NCI-H460 (cell line): ENCODE measurements at regions not wholly inside any gene's neighbourhood (a gene's known extent, or its start where the extent isn't known, plus 50 kb on each side); places are given as distances from the start of the nearest gene placed in this dataset.

ENCODE experiments used
- DNase-seq: peaks from one replicate; pipeline ENCODE4 v3.0.0-alpha.2; 2016; ENCODE audit warnings: low read depth; ENCODE audit errors: extremely low read depth

- peak; percentile 58 for DNase-seq
Measured at GRCh38 chr13:99436686-99437416, 64.4 kb upstream of the TM9SF2 start.

DNA sequence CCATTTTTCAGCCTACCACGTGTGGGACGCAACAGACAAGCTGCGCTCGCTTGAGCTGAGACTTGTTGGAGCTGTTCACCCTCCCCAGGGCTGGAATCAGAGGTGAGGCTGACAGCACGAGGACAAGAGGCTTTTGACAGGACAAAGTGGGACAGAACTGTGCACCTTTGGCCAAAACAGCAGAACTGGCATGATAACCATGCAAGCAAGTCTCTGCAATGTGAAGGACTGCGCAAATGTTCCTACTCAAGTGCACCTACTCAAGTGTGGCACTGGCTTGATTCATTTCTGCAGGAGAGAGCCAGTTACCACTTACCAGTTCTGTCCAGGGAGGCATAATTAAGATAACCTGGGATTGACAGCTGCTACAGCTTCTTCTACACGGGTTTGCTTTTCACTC, 62.2 kb upstream of the TM9SF2 start:
- DNase-seq: no peak

DNA sequence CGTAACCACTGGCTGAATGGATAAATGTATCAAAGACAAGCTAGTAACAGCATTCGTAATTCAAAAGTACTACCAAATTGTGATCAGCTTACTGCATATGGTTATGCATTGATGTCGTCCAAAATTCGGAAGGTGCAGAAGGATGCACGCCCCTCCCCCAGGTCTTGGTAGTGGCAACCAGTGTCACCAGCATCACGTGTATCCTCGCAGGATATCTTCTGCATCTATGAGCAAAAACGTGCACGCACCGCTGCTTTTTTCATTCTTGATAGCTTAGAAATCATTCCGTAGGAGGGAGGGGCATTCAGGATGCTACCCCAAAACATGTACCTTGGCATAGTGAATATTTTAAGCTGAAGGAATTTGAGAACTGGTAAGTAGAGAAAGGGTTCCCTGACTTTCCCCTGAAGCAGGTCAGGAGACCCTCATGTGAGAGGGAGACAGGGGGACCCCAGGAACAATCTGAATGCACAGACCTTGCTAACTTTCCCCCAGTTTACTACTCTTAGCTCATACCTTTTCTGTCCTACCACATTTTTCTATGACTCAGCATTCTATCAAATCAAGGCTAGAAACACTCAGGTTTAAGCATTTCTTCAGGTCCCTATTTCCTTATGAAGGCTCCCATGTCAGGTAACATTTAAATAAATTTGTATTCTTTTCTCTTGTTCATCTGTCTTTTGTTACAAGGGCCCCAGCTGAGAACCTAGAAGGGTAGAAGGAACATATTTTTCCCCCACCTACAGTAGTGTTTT, 61.2 kb upstream of the TM9SF2 start:
- DNase-seq: no peak

DNA sequence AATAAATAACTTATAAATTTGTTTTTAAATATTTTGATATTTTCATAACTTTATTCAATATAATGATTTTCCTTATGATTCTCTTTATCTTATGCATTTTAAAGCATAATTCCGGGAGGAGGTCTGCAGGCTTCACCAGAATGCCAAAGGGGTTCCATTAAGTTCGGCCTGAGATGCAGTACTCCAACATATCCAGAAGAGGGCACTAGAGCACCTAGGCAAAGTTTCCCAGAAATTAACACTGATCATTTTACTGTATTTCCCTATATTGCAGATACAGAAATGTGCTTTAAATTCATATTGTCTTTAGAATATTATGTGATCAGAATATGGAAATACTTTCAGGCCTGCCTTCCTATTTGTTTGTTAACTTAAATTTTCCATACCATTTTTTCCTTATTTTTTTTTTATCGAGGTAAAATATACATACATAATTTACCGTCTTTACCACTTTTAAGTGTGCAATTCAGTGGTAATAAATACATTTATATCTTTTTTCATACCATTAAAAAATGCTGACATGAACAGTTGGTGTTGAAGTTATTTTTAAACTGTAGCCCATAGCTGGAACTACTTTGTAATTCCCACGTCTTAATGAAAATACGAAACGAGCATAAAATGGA, 58.9 kb upstream of the TM9SF2 start:
- DNase-seq: peak; percentile 26

DNA sequence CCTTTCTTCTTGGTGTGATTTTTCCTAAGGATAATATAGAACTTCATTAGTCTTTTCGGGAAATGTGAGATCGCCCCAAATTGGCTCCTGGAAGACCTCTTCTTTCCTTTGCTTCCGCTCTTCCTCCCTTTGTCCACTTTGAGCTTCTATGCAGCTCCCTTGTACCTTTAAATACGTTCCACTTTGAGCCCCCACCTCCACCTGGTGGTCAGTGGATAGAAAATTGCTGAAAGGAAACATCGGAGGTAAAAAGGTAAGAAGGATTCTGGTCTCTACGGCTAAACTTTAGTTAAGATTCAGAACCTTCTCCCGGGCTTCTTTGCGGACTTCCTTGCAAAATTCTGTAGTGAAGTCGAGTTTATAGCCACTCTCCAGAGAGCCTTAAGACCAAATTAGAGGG, 55.0 kb upstream of the TM9SF2 start:
- DNase-seq: no peak

DNA sequence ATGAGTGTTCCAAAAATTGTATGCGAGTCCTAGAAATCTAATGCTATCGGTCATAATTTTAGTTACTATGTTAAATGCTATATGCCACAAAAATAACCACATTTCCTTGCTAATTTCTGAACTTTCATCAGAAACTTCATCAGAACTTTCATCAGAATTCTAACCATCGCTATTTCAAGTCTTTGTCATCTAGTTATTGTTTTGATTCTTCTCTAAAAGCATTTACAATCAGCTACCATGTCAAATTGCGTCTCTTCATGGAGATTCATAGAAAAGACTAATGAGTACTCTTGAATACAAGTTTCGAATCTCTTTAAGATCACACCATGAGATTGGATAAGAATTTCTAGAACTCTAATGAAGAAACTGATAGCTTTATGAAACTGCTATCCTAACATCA, 52.7 kb upstream of the TM9SF2 start:
- no peak for DNase-seq

GRCh38 chr13:99450416-99450815, 50.9 kb upstream of the TM9SF2 start:
- DNase-seq: no peak
